ENCODE measurements at regions not wholly inside any gene's neighbourhood (a gene's known extent, or its start where the extent isn't known, plus 50 kb on each side); places are given as distances from the start of the nearest gene placed in this dataset.

DNA sequence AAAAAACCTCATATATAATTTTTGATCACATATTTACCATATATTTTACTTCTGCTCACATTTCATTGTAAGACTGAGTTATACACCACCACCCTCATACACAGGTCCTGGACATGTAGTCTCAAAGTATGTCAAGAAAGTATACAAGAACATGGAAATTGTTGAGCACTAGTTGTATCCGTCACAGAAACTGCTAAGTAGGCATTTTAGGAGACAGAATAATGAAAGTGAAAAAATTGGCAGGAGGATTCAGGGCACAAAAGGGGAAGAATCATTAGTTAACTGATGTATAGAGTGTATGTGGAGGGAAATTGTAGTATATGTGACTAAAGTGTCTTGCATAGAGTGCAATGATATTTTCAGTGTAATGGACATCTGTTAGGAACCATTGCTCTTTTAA is 458.8 kb downstream of the TFAP2B start:
- no peak overlapping the region for H3K27ac ChIP-seq (ENCODE audit: low read depth in 2 of 2, low read length in 2 of 2)
- H3K9ac ChIP-seq (ENCODE audit: low read length in 3 of 3): no peak overlapping the region
- no peaks in the 10 kb centered on the region for H3K4me1 ChIP-seq (ENCODE audit: control insufficient read depth in 2 of 3, insufficient read depth in 2 of 3, low read depth in 1 of 3, low read length in 3 of 3)
- no peak for TF ChIP-seq CTCF (IDR thresholded peaks at IDR 0.05; ENCODE audit: borderline replicate concordance, extremely low read depth, insufficient read depth)
- no peaks in the 10 kb centered on the region for H3K9me3 ChIP-seq (ENCODE audit: control insufficient read depth in 2 of 3, insufficient read depth in 1 of 3, low read length in 3 of 3)
- H3K36me3 ChIP-seq (ENCODE audit: control insufficient read depth in 2 of 3, insufficient read depth in 3 of 3, low read length in 3 of 3): no peaks in the 10 kb centered on the region
- no peak overlapping the region for H3K4me3 ChIP-seq (ENCODE audit: low read length in 3 of 3)
- DNase-seq: no peak
- no peak for FAIRE-seq
- intact Hi-C loops (cut with DNase I): no loop called here
- H3K27me3 ChIP-seq (ENCODE audit: control insufficient read depth, insufficient read depth, low read length): no peaks in the 10 kb centered on the region

DNA sequence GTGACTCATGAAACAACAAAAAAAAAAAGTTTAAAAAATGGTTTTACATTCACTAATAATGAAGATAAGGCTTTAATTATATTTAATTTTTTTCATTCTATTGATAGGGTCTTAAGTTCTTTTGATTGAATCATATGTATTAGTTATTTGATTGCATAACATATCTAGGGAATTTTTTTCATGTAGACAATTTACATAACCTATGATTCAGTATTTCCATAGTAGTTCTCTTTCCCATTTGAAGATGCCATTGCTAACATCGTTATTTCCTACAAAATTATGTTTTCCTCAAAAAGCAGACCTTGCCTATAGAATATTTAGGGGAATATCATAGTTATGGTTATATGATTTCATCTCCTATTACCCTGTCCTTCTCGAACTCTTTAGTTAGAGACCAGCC is 463.4 kb downstream of the TFAP2B start:
- intact Hi-C loops (cut with DNase I): no loop called here
- Histone ChIP-seq H3K27me3 (ENCODE audit: control insufficient read depth, insufficient read depth, low read length) (no peaks in the 10 kb centered on the region), H3K27ac (ENCODE audit: low read depth in 2 of 2, low read length in 2 of 2) (no peak overlapping the region), H3K4me3 (ENCODE audit: low read length in 3 of 3) (no peak overlapping the region), H3K4me1 (ENCODE audit: control insufficient read depth in 2 of 3, insufficient read depth in 2 of 3, low read depth in 1 of 3, low read length in 3 of 3) (no peaks in the 10 kb centered on the region), H3K36me3 (ENCODE audit: control insufficient read depth in 2 of 3, insufficient read depth in 3 of 3, low read length in 3 of 3) (no peaks in the 10 kb centered on the region), H3K9me3 (ENCODE audit: control insufficient read depth in 2 of 3, insufficient read depth in 1 of 3, low read length in 3 of 3) (no peaks in the 10 kb centered on the region), H3K9ac (ENCODE audit: low read length in 3 of 3) (no peak overlapping the region)
- no peak for TF ChIP-seq CTCF (IDR thresholded peaks at IDR 0.05; ENCODE audit: borderline replicate concordance, extremely low read depth, insufficient read depth)
- DNase-seq: no peak
- FAIRE-seq: no peak

- Histone ChIP-seq H3K9me3 (ENCODE audit: control insufficient read depth in 2 of 3, insufficient read depth in 1 of 3, low read length in 3 of 3) (no peaks in the 10 kb centered on the region), H3K9ac (ENCODE audit: low read length in 3 of 3) (no peak overlapping the region), H3K4me1 (ENCODE audit: control insufficient read depth in 2 of 3, insufficient read depth in 2 of 3, low read depth in 1 of 3, low read length in 3 of 3) (no peaks in the 10 kb centered on the region), H3K4me3 (ENCODE audit: low read length in 3 of 3) (no peak overlapping the region), H3K36me3 (ENCODE audit: control insufficient read depth in 2 of 3, insufficient read depth in 3 of 3, low read length in 3 of 3) (no peaks in the 10 kb centered on the region), H3K27me3 (ENCODE audit: control insufficient read depth, insufficient read depth, low read length) (no peaks in the 10 kb centered on the region), H3K27ac (ENCODE audit: low read depth in 2 of 2, low read length in 2 of 2) (no peak overlapping the region)
- FAIRE-seq (no peak), DNase-seq (no peak)
- no peak for TF ChIP-seq CTCF (IDR thresholded peaks at IDR 0.05; ENCODE audit: borderline replicate concordance, extremely low read depth, insufficient read depth)
- intact Hi-C loops (cut with DNase I): no loop called here
These were observed 465.2 kb downstream of the TFAP2B start for GRCh38 chr6:51283723-51284355.

DNA sequence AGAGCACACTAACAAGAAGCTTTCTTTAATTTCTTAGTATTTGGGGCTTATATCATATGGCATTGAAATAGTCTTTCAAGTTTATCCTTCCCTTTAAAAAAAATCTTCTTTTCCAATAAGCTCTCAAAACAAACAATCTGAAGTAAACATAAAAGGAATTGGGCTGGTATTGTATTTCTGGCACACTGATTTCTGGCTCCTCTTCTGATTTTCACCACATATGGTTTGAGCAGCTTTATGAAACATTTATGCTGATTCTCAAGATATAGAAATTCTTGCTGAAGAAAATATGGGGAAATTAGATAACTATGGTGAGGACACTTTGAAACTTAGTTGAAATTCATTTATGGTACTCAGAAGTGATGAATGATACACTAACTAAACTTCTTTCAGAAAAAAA is 467.2 kb downstream of the TFAP2B start:
- no peak overlapping the region for H3K9ac ChIP-seq (ENCODE audit: low read length in 3 of 3)

More for the DNA sequence above, 467.2 kb downstream of the TFAP2B start:
- H3K9me3 ChIP-seq (ENCODE audit: control insufficient read depth in 2 of 3, insufficient read depth in 1 of 3, low read length in 3 of 3): no peaks in the 10 kb centered on the region
- no peaks in the 10 kb centered on the region for H3K4me1 ChIP-seq (ENCODE audit: control insufficient read depth in 2 of 3, insufficient read depth in 2 of 3, low read depth in 1 of 3, low read length in 3 of 3)
- H3K36me3 ChIP-seq (ENCODE audit: control insufficient read depth in 2 of 3, insufficient read depth in 3 of 3, low read length in 3 of 3): no peaks in the 10 kb centered on the region
- DNase-seq: no peak
- H3K4me3 ChIP-seq (ENCODE audit: low read length in 3 of 3): no peak overlapping the region
- H3K27ac ChIP-seq (ENCODE audit: low read depth in 2 of 2, low read length in 2 of 2): no peak overlapping the region
- TF ChIP-seq CTCF (IDR thresholded peaks at IDR 0.05; ENCODE audit: borderline replicate concordance, extremely low read depth, insufficient read depth): no peak
- no peaks in the 10 kb centered on the region for H3K27me3 ChIP-seq (ENCODE audit: control insufficient read depth, insufficient read depth, low read length)
- intact Hi-C loops (cut with DNase I): no loop called here
- FAIRE-seq: no peak

Measured in kidney (tissue), 13 donors.